DMS53 treated with DMSO at 0.1 percent for 48 hours (cell line): ENCODE measurements at regions not wholly inside any gene's neighbourhood (a gene's known extent, or its start where the extent isn't known, plus 50 kb on each side); places are given as distances from the start of the nearest gene placed in this dataset.
"Not testable (repeated sequence)": the region's sequence is repeated elsewhere in the genome, so short reads cannot be mapped to it uniquely, and the experiment has no call there.

Source experiments
- DNase-seq: peaks from one replicate; lab custom pipeline; 2025; ENCODE audit not compliant: unreplicated experiment; lab: John Stamatoyannopoulos, UW

- DNase-seq: not testable (repeated sequence)
Observed at GRCh38 chr1:222470252-222470805, 77.6 kb downstream of the HHIPL2 start.

GRCh38 chr1:222466150-222466865 lies 81.6 kb downstream of the HHIPL2 start:
- no peak for DNase-seq

- peak; percentile 92 for DNase-seq
Observed at GRCh38 chr1:222465211-222466041, 82.5 kb downstream of the HHIPL2 start.

- peak; percentile 64 for DNase-seq
Observed at GRCh38 chr1:222464841-222465210, 83.1 kb downstream of the HHIPL2 start.

GRCh38 chr1:222463059-222463730 lies 84.7 kb downstream of the HHIPL2 start:
- no peak for DNase-seq

- DNase-seq: no peak
Observed at GRCh38 chr1:222462601-222463000, 85.3 kb downstream of the HHIPL2 start.

GRCh38 chr1:222461941-222462340 lies 86.0 kb downstream of the HHIPL2 start:
- no peak for DNase-seq

- no peak for DNase-seq
Observed at GRCh38 chr1:222459652-222460051, 88.3 kb downstream of the HHIPL2 start.

- DNase-seq: no peak
Observed at GRCh38 chr1:222457513-222457912, 90.4 kb downstream of the HHIPL2 start.

- no peak for DNase-seq
Observed at GRCh38 chr1:222457084-222457483, 90.8 kb downstream of the HHIPL2 start.

- peak; percentile 81 for DNase-seq
Observed at GRCh38 chr1:222455188-222455879, 92.6 kb downstream of the HHIPL2 start.

- DNase-seq: no peak
Observed at GRCh38 chr1:222454782-222455181, 93.1 kb downstream of the HHIPL2 start.

GRCh38 chr1:222454186-222454585 lies 93.7 kb downstream of the HHIPL2 start:
- no peak for DNase-seq

- no peak for DNase-seq
Observed at GRCh38 chr1:222452031-222452430, 95.9 kb downstream of the HHIPL2 start.

GRCh38 chr1:222443566-222443965 lies 104.3 kb downstream of the HHIPL2 start:
- DNase-seq: no peak

GRCh38 chr1:222441066-222441465 lies 106.8 kb downstream of the HHIPL2 start:
- DNase-seq: no peak

- DNase-seq: no peak
Observed at GRCh38 chr1:222424826-222425225, 123.1 kb downstream of the HHIPL2 start.

- no peak for DNase-seq
Observed at GRCh38 chr1:222421380-222421779, 126.5 kb downstream of the HHIPL2 start.

GRCh38 chr1:222420633-222421032 lies 127.3 kb downstream of the HHIPL2 start:
- no peak for DNase-seq

GRCh38 chr1:222418654-222419053 lies 129.2 kb downstream of the HHIPL2 start:
- DNase-seq: no peak

GRCh38 chr1:222417264-222417663 lies 130.6 kb downstream of the HHIPL2 start:
- DNase-seq: no peak
